Prostate gland (tissue), 2 donors: ENCODE measurements at regions not wholly inside any gene's neighbourhood (a gene's known extent, or its start where the extent isn't known, plus 50 kb on each side); places are given as distances from the start of the nearest gene placed in this dataset.

Experiments used
- POLR2A ChIP-seq: fragments of 450-650 bp; IDR thresholded peaks from one replicate; pipeline ENCODE4 v1.6.1; 2016; ENCODE audit warnings: antibody characterized with exemption, mild to moderate bottlenecking
- TF ChIP-seq, protein P1 (sequence below), 4 experiments: fragments of 200-600 bp in 2 of 4; fragments of 450-650 bp in 2 of 4; sonication (generic) in 2 of 4; IDR thresholded peaks; 1 replicate in 3 of 4; 2 replicates in 1 of 4; pipeline ENCODE4 v1.5.1; 2016 to 2019; ENCODE audit warnings: antibody characterized with exemption in 4 of 4, mild to moderate bottlenecking in 2 of 4, moderate library complexity in 2 of 4

DNA sequence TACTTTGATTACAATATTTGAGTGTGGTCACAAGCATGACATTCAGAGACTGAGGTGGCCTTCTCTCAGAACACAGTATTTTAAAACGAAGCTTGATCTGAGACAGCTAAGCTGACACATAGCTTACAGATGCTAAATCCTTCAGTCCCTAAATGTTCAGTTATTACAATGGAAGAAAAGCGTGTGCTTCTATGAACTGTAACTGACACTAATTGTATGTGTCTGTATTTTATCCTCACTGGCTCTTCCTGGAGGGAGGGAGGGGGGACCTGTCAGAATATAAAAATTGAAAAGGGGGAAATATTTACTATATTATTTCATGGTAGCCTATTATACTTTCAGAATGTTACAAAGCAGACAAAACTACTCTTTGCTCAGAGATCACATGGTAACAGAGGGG lies 340.2 kb downstream of the FIGN start:
- TF ChIP-seq POLR2A, result no peak
- TF ChIP-seq, protein P1, sequence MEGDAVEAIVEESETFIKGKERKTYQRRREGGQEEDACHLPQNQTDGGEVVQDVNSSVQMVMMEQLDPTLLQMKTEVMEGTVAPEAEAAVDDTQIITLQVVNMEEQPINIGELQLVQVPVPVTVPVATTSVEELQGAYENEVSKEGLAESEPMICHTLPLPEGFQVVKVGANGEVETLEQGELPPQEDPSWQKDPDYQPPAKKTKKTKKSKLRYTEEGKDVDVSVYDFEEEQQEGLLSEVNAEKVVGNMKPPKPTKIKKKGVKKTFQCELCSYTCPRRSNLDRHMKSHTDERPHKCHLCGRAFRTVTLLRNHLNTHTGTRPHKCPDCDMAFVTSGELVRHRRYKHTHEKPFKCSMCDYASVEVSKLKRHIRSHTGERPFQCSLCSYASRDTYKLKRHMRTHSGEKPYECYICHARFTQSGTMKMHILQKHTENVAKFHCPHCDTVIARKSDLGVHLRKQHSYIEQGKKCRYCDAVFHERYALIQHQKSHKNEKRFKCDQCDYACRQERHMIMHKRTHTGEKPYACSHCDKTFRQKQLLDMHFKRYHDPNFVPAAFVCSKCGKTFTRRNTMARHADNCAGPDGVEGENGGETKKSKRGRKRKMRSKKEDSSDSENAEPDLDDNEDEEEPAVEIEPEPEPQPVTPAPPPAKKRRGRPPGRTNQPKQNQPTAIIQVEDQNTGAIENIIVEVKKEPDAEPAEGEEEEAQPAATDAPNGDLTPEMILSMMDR (IDR thresholded peaks at IDR 0.05), result no peak
